ENCODE measurements at regions not wholly inside any gene's neighbourhood (a gene's known extent, or its start where the extent isn't known, plus 50 kb on each side); places are given as distances from the start of the nearest gene placed in this dataset.

GRCh38 chr10:6907877-6908530, 327.9 kb upstream of the PRKCQ start:
- TF ChIP-seq CTCF (IDR thresholded peaks at IDR 0.05): no peak
- no peak for TF ChIP-seq FOXP1 (CRISPR knock-in tag; IDR thresholded peaks at IDR 0.05; ENCODE audit: borderline replicate concordance)
- no peak for TF ChIP-seq ZBTB21 (CRISPR knock-in tag; IDR thresholded peaks at IDR 0.05; ENCODE audit: borderline replicate concordance)
- TF ChIP-seq TEAD4 (CRISPR knock-in tag; IDR thresholded peaks at IDR 0.05): no peak
- TF ChIP-seq GABPB1 (CRISPR knock-in tag; IDR thresholded peaks at IDR 0.05): no peak
- TF ChIP-seq USF2 (CRISPR knock-in tag; IDR thresholded peaks at IDR 0.05): no peak
- TF ChIP-seq TCF7 (CRISPR knock-in tag; IDR thresholded peaks at IDR 0.05; ENCODE audit: low read depth): no peak
- TF ChIP-seq USF1 (CRISPR knock-in tag; IDR thresholded peaks at IDR 0.05): no peak
